Choroid plexus epithelial cell (primary cell): ENCODE measurements at regions not wholly inside any gene's neighbourhood (a gene's known extent, or its start where the extent isn't known, plus 50 kb on each side); places are given as distances from the start of the nearest gene placed in this dataset.

ENCODE experiments used
- DNase-seq: peaks from one replicate; pipeline ENCODE4 v3.0.0-alpha.2; 2010; ENCODE audit warnings: low read depth
- H3K4me3 ChIP-seq: 2 replicates; pipeline ENCODE4 v1.5.1; 2011; ENCODE audit warnings: low read depth, mild to moderate bottlenecking, control low read depth, low read length, moderate library complexity
- CTCF ChIP-seq: conservative IDR thresholded peaks from 2 replicates; pipeline ENCODE4 v1.5.1; 2011; ENCODE audit warnings: low read depth, mild to moderate bottlenecking, control low read depth, inconsistent platforms, low read length, moderate library complexity

GRCh38 chr5:174402222-174402812 is 322.1 kb upstream of the MSX2 start:
- H3K4me3 ChIP-seq, result no peak overlapping the region
- TF ChIP-seq CTCF, result peak; percentile 33
- DNase-seq, result peak; percentile 35

DNA sequence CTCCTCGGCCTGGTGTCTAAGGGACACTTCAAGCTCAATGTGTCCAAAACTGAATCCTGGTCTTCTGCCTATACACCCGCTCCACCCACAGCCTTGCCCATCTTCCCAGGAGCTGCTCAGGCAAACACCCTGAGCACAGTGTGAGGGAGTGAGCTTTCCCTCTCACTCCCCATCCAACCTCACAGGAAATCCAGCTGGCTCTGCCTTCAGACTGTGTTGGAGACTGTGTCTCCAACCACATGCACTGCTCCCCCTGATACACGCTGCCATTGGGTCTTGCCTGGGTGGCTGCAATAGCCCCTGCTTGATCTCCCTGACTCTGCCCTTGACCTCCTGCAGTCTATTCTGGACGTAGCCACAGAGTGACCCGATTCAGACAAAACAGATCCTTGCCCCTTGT is 319.5 kb upstream of the MSX2 start:
- no peak for DNase-seq
- H3K4me3 ChIP-seq, result no peak overlapping the region
- no peak for TF ChIP-seq CTCF

DNA sequence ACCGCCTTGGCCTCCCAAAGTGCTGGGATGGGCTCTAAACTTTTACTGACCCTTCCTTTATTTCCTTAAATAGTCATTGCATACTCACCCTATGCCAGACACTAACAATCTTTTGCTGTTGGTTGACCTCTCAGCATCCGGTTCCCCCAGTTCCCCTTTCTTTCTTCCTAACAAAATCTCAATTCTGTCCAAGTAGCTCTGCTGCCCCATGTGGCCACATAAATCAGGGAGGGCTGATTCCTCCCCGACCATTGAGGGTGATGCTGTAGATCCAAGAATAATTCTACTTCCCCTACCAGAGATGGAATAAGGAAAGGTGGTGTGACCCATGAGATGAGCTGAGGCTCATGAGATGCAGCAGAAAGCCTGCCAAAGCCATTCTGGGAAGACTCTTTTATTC is 315.3 kb upstream of the MSX2 start:
- peak; percentile 21 for DNase-seq
- no peak overlapping the region for H3K4me3 ChIP-seq
- peak; percentile 52 for TF ChIP-seq CTCF

DNA sequence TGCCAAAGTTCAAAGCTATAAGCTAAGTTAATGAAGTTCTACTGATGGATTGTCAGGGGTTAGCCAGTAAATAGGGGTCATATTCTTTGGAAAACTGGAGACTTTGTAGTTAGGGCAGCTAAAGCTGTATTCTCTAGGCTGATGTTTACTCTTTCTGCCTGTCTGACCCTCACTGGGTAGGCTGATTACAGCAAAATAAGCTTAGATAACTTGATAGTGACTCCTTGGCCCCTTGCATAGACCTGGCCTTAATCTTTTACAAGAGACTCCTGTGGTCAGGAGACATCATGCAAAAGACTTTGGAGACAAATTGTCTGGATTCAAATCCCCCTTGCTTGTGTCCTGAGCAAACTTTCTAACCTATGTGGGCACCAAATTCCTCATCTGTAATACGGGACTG is 314.4 kb upstream of the MSX2 start:
- no peak overlapping the region for H3K4me3 ChIP-seq
- no peak for DNase-seq
- TF ChIP-seq CTCF, result no peak

- no peak for DNase-seq
- no peak for TF ChIP-seq CTCF
- no peak overlapping the region for H3K4me3 ChIP-seq
Measured at GRCh38 chr5:174410716-174411478, 313.5 kb upstream of the MSX2 start.

GRCh38 chr5:174411479-174411819 is 312.9 kb upstream of the MSX2 start:
- DNase-seq, result no peak
- H3K4me3 ChIP-seq, result no peak overlapping the region
- no peak for TF ChIP-seq CTCF

- DNase-seq, result no peak
- no peak overlapping the region for H3K4me3 ChIP-seq
- TF ChIP-seq CTCF, result no peak
Measured at GRCh38 chr5:174412374-174412773, 312.0 kb upstream of the MSX2 start.
